ENCODE measurements at regions not wholly inside any gene's neighbourhood (a gene's known extent, or its start where the extent isn't known, plus 50 kb on each side); places are given as distances from the start of the nearest gene placed in this dataset.

DNA sequence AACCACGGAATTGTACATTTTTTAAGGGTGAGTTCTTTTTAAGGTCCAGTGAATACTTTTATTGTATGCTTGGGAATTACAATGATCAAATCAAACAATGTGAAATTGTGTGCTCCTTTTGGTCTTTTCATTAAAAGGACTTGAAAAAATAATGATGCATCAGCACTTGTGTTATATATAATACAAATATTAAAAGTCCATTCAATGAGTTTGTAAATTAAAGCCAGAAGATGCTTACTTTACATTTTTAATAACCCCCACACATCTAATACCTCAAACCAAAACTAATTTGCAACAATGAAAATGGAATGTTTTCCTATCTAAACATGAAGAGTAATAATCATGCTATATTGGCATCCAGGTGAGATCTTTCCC is 369.8 kb upstream of the LCORL start:
- DNase-seq (ENCODE audit: low read depth in 2 of 2), result no peak

DNA sequence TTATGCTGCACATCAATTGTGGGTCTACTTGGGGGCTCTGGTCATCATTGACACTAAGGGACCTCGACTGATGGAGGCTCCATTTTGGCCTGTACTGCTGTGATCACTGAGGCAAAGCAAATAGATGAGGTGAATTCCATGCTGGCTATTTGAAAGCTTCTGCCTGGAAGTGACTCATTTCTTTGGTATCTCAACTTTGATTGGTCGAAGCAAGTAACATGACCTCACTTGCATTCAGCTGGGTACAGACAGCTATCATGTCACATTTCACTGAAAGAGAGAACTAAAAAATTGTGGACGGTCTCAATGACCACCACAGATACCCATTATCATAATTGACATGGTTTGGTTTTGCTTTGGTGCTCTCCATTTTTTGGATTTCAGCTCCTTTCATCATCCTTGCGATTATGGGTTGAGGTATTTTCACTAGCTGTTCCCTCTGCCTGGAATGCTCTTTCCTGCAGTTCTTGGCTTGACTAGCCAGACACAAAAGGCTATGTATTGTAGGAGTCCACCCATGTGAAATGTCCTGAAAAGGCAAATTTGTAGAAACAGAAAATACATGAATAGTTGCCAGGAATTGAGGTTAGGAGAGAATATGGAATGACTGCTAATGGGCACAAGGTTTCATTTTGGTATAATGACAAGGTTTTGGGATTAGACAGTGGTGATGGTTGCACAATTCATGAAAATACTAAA is 369.2 kb upstream of the LCORL start:
- DNase-seq (ENCODE audit: low read depth in 2 of 2), result no peak

GRCh38 chr4:18389115-18389514 is 367.6 kb upstream of the LCORL start:
- no peak for DNase-seq (ENCODE audit: low read depth in 2 of 2)

GRCh38 chr4:18388039-18388438 is 366.5 kb upstream of the LCORL start:
- no peak for DNase-seq (ENCODE audit: low read depth in 2 of 2)

- DNase-seq (ENCODE audit: low read depth in 2 of 2), result no peak
Observed at GRCh38 chr4:18381186-18381585, 359.6 kb upstream of the LCORL start.

GRCh38 chr4:18369561-18369960 is 348.0 kb upstream of the LCORL start:
- no peak for DNase-seq (ENCODE audit: low read depth in 2 of 2)

DNA sequence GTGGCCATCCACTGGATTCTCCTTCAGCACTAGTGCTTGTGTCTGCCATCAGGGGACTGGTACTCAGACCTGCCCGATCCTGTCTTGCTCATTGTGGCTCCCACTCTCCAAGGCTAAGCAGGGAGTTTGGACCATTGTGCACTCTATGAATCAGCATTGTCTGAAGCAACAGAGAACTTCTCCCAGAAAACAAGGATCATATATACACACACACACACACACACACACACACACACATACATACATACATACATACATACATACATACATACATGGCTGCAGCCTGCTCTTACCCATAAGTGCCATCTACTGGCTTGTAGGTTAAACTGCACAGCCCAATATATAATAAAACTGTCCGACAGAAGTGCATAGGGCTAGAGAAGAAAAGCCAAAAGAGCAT is 345.3 kb upstream of the LCORL start:
- no peak for DNase-seq (ENCODE audit: low read depth in 2 of 2)

GRCh38 chr4:18366136-18366535 is 344.6 kb upstream of the LCORL start:
- no peak for DNase-seq (ENCODE audit: low read depth in 2 of 2)

DNA sequence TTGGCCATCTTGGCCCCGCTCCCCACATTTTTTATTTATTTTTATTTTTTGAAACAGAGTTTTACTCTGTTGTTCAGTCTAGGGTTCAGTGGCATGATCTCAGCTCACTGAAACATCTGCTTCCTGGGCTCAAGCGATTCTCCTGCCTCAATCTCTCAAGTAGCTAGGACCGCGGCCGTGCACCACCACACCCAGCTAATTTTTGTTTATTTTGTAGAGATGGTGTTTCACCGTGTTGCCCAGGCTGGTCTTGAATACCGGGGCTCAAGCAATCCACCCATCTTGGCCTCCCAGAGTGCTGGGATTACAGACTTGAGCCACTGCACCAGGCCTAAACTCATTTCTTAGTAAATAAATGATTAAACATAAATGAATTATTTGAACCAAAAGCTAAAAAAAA is 322.0 kb upstream of the LCORL start:
- no peak for DNase-seq (ENCODE audit: low read depth in 2 of 2)

DNA sequence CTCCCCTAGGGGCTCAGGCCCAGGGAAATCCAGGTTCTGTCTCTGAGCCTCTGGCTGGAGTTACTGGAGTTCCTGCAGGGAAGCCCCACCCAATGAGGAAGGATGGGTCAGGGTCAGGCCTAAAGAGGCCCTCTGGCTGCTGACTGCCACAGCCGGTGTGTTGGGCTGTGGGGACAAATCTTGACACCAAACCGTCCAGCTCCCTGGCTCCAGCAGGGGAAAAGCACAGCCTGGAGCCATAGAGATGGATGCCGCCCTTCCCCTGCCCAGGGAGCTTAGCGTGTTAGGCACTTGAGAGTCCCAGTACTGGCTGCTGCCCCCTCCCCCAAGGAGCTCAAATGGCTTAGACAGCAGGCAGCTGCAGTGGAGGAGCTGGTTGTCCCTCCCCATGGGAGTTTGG is 321.3 kb upstream of the LCORL start:
- DNase-seq (ENCODE audit: low read depth in 2 of 2), result no peak

GRCh38 chr4:18321956-18322530 is 300.5 kb upstream of the LCORL start:
- DNase-seq (ENCODE audit: low read depth in 2 of 2), result no peak

DNA sequence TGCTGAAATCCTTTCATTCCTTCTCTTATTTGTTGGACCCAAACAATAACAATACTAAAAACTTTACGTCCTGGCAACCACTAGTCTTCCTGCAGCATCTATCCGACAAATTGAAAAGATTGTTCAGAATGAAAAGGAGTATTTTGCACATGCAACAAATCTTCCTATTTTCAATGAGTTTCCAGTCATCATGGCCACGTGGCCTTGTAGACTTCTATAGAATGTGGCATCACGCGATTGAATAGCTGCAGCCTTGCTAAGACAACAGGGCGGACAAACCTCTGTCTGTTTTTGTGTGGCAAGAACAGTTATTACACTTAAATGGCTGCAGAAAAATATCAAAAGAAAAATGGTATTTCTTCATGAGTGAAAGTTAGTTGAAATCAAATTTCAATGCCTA is 297.9 kb upstream of the LCORL start:
- no peak for DNase-seq (ENCODE audit: low read depth in 2 of 2)

GRCh38 chr4:18318682-18319388 is 297.3 kb upstream of the LCORL start:
- no peak for DNase-seq (ENCODE audit: low read depth in 2 of 2)

DNA sequence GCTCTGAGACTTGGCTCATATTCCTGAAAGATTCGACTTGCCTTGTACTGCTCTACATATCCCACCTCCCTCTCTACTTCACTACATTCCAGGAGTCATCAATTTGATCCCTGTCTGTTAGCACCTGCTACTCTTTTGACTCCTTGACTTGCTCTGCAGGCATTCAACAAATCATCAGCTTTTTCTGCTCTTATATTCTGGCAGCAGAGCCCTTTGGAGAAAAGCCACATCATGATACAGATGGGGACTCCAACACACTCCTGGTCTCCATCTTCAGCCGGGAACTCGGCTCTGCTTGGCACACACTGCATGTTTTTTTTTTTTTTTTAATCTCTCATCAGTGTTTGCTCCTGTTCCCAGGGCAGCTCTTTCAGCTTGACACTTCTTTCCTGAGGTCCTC is 293.2 kb upstream of the LCORL start:
- no peak for DNase-seq (ENCODE audit: low read depth in 2 of 2)

DNA sequence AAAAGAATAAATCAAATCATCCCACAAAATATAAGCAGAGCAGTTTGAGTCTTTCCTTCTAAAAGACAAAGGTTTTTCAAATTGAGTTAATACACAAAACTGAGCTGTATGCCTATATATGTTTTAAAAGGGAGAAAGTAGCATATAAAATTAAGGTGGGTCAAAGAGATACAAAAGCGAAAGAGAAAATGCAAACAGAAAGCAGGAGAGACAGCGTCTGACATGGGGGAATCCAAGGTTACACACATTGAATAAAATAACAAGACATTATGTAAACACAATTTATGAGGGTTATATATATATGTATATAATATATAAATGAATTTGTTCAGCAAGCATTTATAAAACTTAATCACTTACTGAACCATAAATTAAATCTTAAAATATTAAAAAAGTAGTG is 276.1 kb upstream of the LCORL start:
- DNase-seq (ENCODE audit: low read depth in 2 of 2), result no peak

DNA sequence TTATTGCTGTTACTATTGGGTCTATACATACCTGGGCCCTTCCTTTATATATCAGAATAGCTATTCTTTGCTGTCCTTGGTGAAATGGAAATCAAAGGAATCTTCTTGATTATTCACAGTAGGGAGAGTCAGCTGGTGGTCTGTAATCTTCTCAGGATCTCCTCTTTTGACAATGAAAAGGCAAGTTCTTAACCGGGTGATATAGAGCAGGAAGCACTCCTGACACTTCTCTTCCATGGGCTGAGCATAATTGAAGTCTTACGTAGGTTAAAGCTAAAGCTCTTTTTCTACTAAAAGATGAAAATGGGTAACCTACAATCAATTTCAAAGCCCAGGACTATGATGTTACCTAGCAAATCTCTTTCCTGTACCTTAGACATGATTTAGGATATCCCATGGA is 274.9 kb upstream of the LCORL start:
- no peak for DNase-seq (ENCODE audit: low read depth in 2 of 2)

- no peak for DNase-seq (ENCODE audit: low read depth in 2 of 2)
Observed at GRCh38 chr4:18294846-18295245, 273.3 kb upstream of the LCORL start.

DNA sequence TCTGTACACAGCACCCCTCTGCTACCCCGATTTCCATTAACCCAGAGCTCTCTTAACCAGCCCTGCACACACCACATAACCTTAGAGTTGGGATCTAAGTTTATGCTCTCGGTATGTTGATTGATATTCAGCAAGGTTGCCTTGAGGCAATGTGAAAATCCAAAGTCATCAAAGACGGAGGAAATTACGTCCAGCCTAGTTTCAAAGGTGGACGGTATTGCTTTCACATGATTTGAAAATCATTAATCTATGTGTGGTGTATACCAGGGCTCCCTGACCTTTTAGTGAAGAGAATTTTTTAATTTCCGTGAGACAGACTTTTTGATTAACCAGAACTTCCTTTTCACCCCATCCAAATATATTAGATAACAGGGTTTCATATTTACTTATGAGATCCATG is 272.5 kb upstream of the LCORL start:
- no peak for DNase-seq (ENCODE audit: low read depth in 2 of 2)

GRCh38 chr4:18292411-18292810 is 270.9 kb upstream of the LCORL start:
- DNase-seq (ENCODE audit: low read depth in 2 of 2), result no peak

GRCh38 chr4:18291981-18292380 is 270.4 kb upstream of the LCORL start:
- no peak for DNase-seq (ENCODE audit: low read depth in 2 of 2)

DNA sequence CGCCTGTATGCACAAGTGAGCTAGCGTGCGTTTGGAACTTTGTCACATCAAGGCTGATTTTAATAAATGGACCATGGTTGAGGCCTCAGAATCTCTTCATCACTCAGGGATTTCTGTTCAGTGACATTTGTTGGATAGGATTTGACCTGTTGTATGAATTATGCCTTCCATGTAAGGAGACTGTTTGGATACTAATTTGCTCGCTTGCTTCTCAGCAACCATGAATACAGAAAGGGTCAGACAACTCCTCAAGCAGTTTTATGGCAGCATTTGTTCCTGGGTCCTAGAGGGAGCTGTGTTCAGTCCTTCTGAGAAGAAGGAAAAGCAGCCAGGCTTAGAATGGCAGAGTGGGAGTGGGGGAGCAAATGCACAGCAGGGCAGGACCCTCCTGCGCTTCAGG is 269.7 kb upstream of the LCORL start:
- DNase-seq (ENCODE audit: low read depth in 2 of 2), result no peak

DNA sequence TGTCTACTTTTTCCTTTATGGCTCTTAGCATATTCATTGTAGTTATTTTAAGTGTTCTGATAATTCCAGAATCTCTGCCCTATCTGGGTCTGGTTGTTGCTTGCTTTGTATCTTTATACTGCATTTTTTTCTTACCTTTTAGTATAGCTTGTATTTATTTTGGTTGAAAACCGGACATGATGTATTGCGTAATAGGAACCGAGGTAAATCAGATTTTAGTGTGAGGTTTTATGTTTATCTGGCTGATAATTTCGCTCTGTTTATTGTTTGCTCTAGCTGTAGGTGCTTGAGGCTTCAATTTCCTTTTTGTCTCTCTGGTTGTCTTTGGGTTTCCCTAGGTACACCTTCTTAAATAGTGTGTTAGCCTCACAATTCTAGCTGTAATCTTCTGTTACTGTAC is 263.8 kb upstream of the LCORL start:
- no peak for DNase-seq (ENCODE audit: low read depth in 2 of 2)

DNA sequence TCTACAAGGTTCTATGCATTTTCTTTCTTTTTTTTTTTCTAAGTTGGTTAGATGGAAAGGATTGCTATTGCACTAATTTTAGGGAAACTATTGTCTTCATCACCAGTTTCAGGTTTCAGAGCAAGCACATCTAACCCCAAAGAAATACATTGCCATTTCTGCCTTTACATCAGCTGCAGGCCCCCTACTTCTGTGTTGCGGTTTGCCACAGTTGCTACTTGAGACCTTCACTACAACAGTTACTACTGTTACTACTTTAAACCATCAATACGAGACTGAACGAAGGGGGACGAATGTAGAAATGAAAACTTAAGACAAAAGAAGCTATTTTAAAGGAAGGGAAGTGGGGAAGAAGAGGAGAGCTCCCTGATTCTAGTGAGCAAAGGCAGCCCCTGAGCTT is 256.7 kb upstream of the LCORL start:
- no peak for DNase-seq (ENCODE audit: low read depth in 2 of 2)

DNA sequence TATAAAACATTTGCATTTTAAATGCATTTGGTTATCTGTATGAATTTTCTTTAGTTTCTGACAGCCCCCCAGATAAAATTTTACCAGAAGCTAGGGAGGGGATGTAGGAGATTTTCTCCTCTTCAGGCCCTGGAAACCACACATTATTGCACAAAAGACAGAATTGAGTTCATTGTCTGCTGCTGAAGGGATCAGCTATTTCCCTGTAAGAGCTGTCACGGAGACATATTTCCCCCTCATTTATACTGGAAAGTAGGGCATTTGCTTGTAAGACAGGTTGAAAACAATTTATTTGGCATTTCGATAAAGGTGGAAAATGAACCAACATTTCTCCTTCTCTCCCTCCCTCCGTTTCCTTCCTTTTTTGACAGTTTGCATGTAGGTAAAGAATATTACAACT is 241.3 kb upstream of the LCORL start:
- no peak for DNase-seq (ENCODE audit: low read depth in 2 of 2)

All from stimulated activated CD4-positive, alpha-beta T cell treated with anti-CD3 and anti-CD28 coated beads, Interleukin-1b, Interleukin-23, amount 100 ng/mL, for 4 hours (primary cell).